HepG2 (cell line): ENCODE measurements at regions not wholly inside any gene's neighbourhood (a gene's known extent, or its start where the extent isn't known, plus 50 kb on each side); places are given as distances from the start of the nearest gene placed in this dataset.

ENCODE experiments used
- CTCF ChIP-seq: sonication (generic); formaldehyde crosslinking; IDR thresholded peaks from 2 replicates; pipeline ENCODE4 v1.5.0; 2020; ENCODE audit warnings: mild to moderate bottlenecking, missing genetic modification reagents, moderate library complexity
- FOXK2 ChIP-seq: fragments of 450-650 bp; IDR thresholded peaks from 2 replicates; pipeline ENCODE4 v1.6.1; 2016
- ZFX ChIP-seq: sonication (generic); formaldehyde crosslinking; IDR thresholded peaks from 2 replicates; pipeline ENCODE4 v1.4.0; 2020; ENCODE audit warnings: mild to moderate bottlenecking, low read depth, missing genetic modification reagents, moderate library complexity
- ZNF792 ChIP-seq: IDR thresholded peaks from 2 replicates; pipeline ENCODE4 v1.6.1; 2016

DNA sequence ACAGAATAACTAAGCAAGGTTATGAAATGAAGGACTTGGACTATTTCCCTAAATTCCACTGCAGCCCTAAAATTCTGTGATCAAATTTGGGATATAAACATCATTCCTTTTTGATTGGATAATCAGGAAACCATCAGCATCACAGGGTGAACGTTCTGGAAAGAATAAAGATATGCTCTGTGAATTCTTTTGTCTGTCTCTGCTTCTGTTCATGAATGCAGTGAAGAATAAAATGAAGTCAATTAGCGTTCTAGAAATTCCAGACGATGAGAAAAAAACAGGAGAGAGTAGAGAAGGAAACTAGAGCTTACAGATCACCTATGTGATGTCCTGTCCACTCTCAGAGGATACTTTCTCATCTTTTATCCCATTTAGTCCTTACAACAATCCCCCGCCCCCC is 295.1 kb upstream of the SOX9 start:
- no peak for TF ChIP-seq ZNF792 (CRISPR knock-in tag)
- no peak for TF ChIP-seq CTCF (CRISPR knock-in tag)
- TF ChIP-seq FOXK2: no peak
- TF ChIP-seq ZFX (CRISPR knock-in tag): no peak
